Peyer's patch (tissue), 4 donors: ENCODE measurements at regions not wholly inside any gene's neighbourhood (a gene's known extent, or its start where the extent isn't known, plus 50 kb on each side); places are given as distances from the start of the nearest gene placed in this dataset.

ENCODE experiments used
- POLR2A ChIP-seq, 2 donors: fragments of 450-650 bp; IDR thresholded peaks; one replicate each; pipeline ENCODE4 v1.5.1; 2017; ENCODE audit warnings: antibody characterized with exemption in 2 of 2, mild to moderate bottlenecking in 2 of 2, moderate library complexity in 2 of 2
- TF ChIP-seq, protein P1 (sequence below), 6 experiments: fragments of 450-650 bp in 4 of 6; fragments of 200-600 bp in 2 of 6; sonication (generic) in 1 of 6; IDR thresholded peaks; one replicate each; pipeline ENCODE4 v1.5.1; 2017 to 2019; ENCODE audit warnings: antibody characterized with exemption in 6 of 6, mild to moderate bottlenecking in 3 of 6, moderate library complexity in 1 of 6

DNA sequence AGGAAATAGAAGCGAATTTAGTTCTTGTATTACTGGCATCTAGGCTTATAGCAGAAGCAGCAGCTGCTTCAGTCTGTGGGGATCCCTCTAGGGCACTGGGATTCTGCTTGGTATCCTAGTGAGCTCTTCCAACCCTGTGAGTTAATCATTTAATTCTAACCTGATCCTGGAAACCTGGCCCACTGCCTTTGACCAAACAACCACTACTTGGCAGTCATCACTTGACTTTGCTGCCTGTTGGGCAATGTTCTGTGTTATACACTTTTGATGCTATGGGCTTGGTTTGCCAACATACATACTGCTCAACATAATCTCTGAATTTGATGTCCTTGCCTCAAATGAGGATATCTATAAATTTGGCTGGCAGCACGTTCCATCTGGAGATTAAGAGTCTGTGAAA, 813.4 kb downstream of the ANKRD7 start:
- TF ChIP-seq, protein P1, sequence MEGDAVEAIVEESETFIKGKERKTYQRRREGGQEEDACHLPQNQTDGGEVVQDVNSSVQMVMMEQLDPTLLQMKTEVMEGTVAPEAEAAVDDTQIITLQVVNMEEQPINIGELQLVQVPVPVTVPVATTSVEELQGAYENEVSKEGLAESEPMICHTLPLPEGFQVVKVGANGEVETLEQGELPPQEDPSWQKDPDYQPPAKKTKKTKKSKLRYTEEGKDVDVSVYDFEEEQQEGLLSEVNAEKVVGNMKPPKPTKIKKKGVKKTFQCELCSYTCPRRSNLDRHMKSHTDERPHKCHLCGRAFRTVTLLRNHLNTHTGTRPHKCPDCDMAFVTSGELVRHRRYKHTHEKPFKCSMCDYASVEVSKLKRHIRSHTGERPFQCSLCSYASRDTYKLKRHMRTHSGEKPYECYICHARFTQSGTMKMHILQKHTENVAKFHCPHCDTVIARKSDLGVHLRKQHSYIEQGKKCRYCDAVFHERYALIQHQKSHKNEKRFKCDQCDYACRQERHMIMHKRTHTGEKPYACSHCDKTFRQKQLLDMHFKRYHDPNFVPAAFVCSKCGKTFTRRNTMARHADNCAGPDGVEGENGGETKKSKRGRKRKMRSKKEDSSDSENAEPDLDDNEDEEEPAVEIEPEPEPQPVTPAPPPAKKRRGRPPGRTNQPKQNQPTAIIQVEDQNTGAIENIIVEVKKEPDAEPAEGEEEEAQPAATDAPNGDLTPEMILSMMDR (IDR thresholded peaks at IDR 0.05): no peak
- no peak for TF ChIP-seq POLR2A (IDR thresholded peaks at IDR 0.05)
